SJSA1 (cell line): ENCODE measurements at regions not wholly inside any gene's neighbourhood (a gene's known extent, or its start where the extent isn't known, plus 50 kb on each side); places are given as distances from the start of the nearest gene placed in this dataset.

Source experiments
- DNase-seq, 2 experiments: peaks; one replicate each; pipeline ENCODE4 v3.0.0-alpha.2; 2015 to 2020; ENCODE audit warnings: low spot score in 2 of 2, low read depth in 1 of 2
- H3K27ac ChIP-seq: fragments of 250-450 bp; sonication (Bioruptor Pico); 2 replicates; pipeline ENCODE4 v1.5.1; 2020; ENCODE audit warnings: mild to moderate bottlenecking, moderate library complexity
- H3K27me3 ChIP-seq: fragments of 250-450 bp; sonication (Bioruptor Pico); replicated peaks from 2 replicates; pipeline ENCODE4 v1.5.1; 2020; ENCODE audit warnings: mild to moderate bottlenecking, moderate library complexity
- H3K36me3 ChIP-seq: fragments of 250-450 bp; sonication (Bioruptor Pico); 2 replicates; pipeline ENCODE4 v1.5.1; 2020; ENCODE audit warnings: mild to moderate bottlenecking
- H3K4me1 ChIP-seq: fragments of 250-450 bp; sonication (Bioruptor Pico); replicated peaks from 2 replicates; pipeline ENCODE4 v1.6.1; 2021; ENCODE audit warnings: mild to moderate bottlenecking
- H3K4me3 ChIP-seq: fragments of 250-450 bp; sonication (Bioruptor Pico); 2 replicates; pipeline ENCODE4 v1.5.1; 2020; ENCODE audit warnings: mild to moderate bottlenecking
- H3K9me3 ChIP-seq: fragments of 250-450 bp; sonication (Bioruptor Pico); replicated peaks from 2 replicates; pipeline ENCODE4 v1.5.1; 2020; ENCODE audit warnings: mild to moderate bottlenecking

- no peaks in the 10 kb centered on the region for H3K9me3 ChIP-seq
- no peak overlapping the region for H3K4me3 ChIP-seq
- peak overlapping the region; percentile 99 for H3K27ac ChIP-seq
- H3K36me3 ChIP-seq: no peaks in the 10 kb centered on the region
- peaks cover 82% of the 10 kb centered on the region for H3K4me1 ChIP-seq
- no peaks in the 10 kb centered on the region for H3K27me3 ChIP-seq
- peak; percentile 93 to 99 for DNase-seq
These were observed 69.7 kb upstream of the TNS3 start for GRCh38 chr7:47651355-47652317.

GRCh38 chr7:47649919-47650318, 68.0 kb upstream of the TNS3 start:
- Histone ChIP-seq H3K4me1 (peaks cover 75% of the 10 kb centered on the region), H3K27ac (peak overlapping the region; percentile 99)

GRCh38 chr7:47648275-47648925, 66.5 kb upstream of the TNS3 start:
- Histone ChIP-seq H3K36me3 (no peaks in the 10 kb centered on the region), H3K27me3 (no peaks in the 10 kb centered on the region), H3K4me3 (no peak overlapping the region), H3K9me3 (0 out of 2 replicates have a peak, but pooled peaks cover 2% of the 10 kb centered on the region), H3K4me1 (peaks cover 59% of the 10 kb centered on the region), H3K27ac (peak overlapping the region; percentile 38)
- peak in 1 of 2 experiments; percentile 56 for DNase-seq

More at GRCh38 chr7:47649919-47650318, 68.0 kb upstream of the TNS3 start:
- Histone ChIP-seq H3K4me3 (no peak overlapping the region), H3K9me3 (no peaks in the 10 kb centered on the region), H3K27me3 (no peaks in the 10 kb centered on the region), H3K36me3 (no peaks in the 10 kb centered on the region)
- DNase-seq: no peak

- Histone ChIP-seq H3K9me3 (0 out of 2 replicates have a peak, but pooled peaks cover 2% of the 10 kb centered on the region), H3K27ac (peak overlapping the region; percentile 38), H3K27me3 (no peaks in the 10 kb centered on the region), H3K4me1 (peaks cover 54% of the 10 kb centered on the region), H3K36me3 (no peaks in the 10 kb centered on the region), H3K4me3 (no peak overlapping the region)
- no peak for DNase-seq
These were observed 66.0 kb upstream of the TNS3 start for GRCh38 chr7:47647918-47648250.

GRCh38 chr7:47647181-47647917, 65.4 kb upstream of the TNS3 start:
- Histone ChIP-seq H3K27me3 (no peaks in the 10 kb centered on the region), H3K9me3 (0 out of 2 replicates have a peak, but pooled peaks cover 2% of the 10 kb centered on the region), H3K4me1 (peaks cover 49% of the 10 kb centered on the region), H3K27ac (no peak overlapping the region), H3K4me3 (no peak overlapping the region), H3K36me3 (no peaks in the 10 kb centered on the region)
- no peak for DNase-seq

GRCh38 chr7:47643716-47644400, 61.9 kb upstream of the TNS3 start:
- DNase-seq: no peak
- H3K27me3 ChIP-seq: no peaks in the 10 kb centered on the region
- H3K27ac ChIP-seq: no peak overlapping the region
- H3K4me3 ChIP-seq: no peak overlapping the region
- 0 out of 2 replicates have a peak, but pooled peaks cover 2% of the 10 kb centered on the region for H3K9me3 ChIP-seq
- H3K36me3 ChIP-seq: no peaks in the 10 kb centered on the region
- H3K4me1 ChIP-seq: peaks cover 16% of the 10 kb centered on the region

DNA sequence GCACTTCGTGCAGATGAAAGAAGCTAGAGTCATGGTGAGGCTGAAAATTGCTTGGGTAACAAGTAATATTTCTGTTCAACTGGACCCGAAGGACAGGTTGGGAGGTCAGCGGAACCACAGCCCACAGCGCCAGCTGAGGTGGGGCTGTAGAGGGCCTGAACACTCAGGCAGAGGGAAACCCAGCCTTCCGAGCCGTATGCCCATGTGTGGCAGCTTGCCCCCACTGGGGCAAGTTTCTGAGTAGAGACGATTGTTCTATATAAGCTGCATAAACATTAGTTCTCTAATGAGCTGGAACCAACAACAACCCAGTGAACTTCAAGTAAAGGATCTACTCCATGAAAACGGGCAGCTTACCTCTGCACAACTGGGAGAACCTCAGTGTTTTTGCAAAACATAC, 58.4 kb upstream of the TNS3 start:
- H3K27ac ChIP-seq: no peak overlapping the region
- H3K4me1 ChIP-seq: peaks cover 26% of the 10 kb centered on the region
- no peaks in the 10 kb centered on the region for H3K27me3 ChIP-seq
- DNase-seq: no peak
- no peaks in the 10 kb centered on the region for H3K36me3 ChIP-seq
- H3K9me3 ChIP-seq: 0 out of 2 replicates have a peak, but pooled peaks cover 2% of the 10 kb centered on the region
- no peak overlapping the region for H3K4me3 ChIP-seq

DNA sequence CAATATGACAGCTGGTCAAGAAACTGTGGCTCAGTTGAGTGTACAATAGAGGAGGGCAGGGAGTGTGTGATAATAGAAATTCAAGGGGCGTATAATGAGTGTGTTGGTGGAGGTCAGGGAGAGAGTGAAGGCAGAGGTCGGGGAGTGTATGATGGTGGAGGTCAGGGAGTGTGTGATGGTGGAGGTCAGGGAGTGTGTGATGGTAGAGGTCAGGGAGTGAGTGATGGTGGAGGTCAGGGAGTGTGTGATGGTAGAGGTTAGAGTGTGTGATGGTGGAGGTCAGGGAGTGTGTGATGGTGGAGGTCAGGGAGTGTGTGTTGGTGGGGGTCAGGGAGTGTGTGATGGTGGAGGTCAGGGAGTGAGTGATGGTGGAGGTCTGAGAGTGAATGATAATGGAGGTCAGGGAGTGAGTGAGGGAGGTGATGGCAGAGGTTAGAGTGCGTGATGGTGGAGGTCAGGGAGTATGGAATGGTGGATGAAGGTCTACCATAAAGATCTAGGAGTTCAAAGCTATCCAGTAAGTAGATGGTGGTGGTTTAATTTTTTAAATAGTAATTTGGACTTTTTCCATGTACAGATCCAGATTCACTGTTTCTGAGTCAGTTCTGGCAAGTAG, 57.7 kb upstream of the TNS3 start:
- no peak overlapping the region for H3K4me3 ChIP-seq
- DNase-seq: no peak
- H3K27ac ChIP-seq: no peak overlapping the region
- H3K9me3 ChIP-seq: 0 out of 2 replicates have a peak, but pooled peaks cover 2% of the 10 kb centered on the region
- peaks cover 32% of the 10 kb centered on the region for H3K4me1 ChIP-seq
- no peaks in the 10 kb centered on the region for H3K27me3 ChIP-seq
- H3K36me3 ChIP-seq: no peaks in the 10 kb centered on the region

- Histone ChIP-seq H3K27me3 (no peaks in the 10 kb centered on the region), H3K4me1 (peaks cover 40% of the 10 kb centered on the region), H3K27ac (no peak overlapping the region), H3K9me3 (no peaks in the 10 kb centered on the region), H3K4me3 (no peak overlapping the region), H3K36me3 (no peaks in the 10 kb centered on the region)
- no peak for DNase-seq
These were observed 56.9 kb upstream of the TNS3 start for GRCh38 chr7:47638679-47639315.

GRCh38 chr7:47636433-47637175, 54.7 kb upstream of the TNS3 start:
- Histone ChIP-seq H3K4me1 (peaks cover 44% of the 10 kb centered on the region), H3K4me3 (no peak overlapping the region), H3K9me3 (no peaks in the 10 kb centered on the region), H3K27ac (peak overlapping the region; percentile 53), H3K36me3 (no peaks in the 10 kb centered on the region), H3K27me3 (no peaks in the 10 kb centered on the region)
- DNase-seq: peak; percentile 65 to 66

DNA sequence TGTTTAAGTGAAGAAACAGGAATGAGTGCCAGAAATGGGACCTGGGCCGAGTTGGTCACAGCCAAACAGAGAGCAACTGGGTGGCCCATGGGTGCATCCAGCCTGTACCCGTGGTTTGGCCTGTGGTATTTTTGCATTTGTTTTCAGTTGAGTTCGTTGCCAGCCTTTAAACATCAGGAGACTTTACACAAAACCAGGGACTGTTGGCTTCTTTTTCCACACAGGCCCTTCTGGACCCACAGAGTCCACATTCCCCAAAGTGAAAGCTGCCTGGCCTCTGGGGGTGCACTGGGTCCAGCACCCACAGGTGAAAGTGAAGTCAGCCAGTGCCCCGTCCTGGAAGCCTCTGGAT, 54.1 kb upstream of the TNS3 start:
- Histone ChIP-seq H3K4me3 (no peak overlapping the region), H3K36me3 (no peaks in the 10 kb centered on the region), H3K4me1 (peaks cover 44% of the 10 kb centered on the region), H3K27me3 (no peaks in the 10 kb centered on the region), H3K9me3 (no peaks in the 10 kb centered on the region), H3K27ac (peak overlapping the region; percentile 53)
- DNase-seq: peak; percentile 65 to 69
